GM19455 (cell line): ENCODE measurements at regions not wholly inside any gene's neighbourhood (a gene's known extent, or its start where the extent isn't known, plus 50 kb on each side); places are given as distances from the start of the nearest gene placed in this dataset.

ENCODE experiments used
- ATAC-seq: cut with Tn5 transposase; IDR thresholded peaks from one replicate; pipeline ENCODE4 v1.9.1; 2021; ENCODE audit not compliant: unreplicated experiment

- no peak for ATAC-seq
These were observed 144.0 kb downstream of the GLI2 start for GRCh38 chr2:120879431-120880295.

GRCh38 chr2:120880381-120880780, 144.7 kb downstream of the GLI2 start:
- no peak for ATAC-seq

- ATAC-seq: no peak
These were observed 146.5 kb downstream of the GLI2 start for GRCh38 chr2:120881981-120882788.

GRCh38 chr2:120883607-120884440, 148.2 kb downstream of the GLI2 start:
- no peak for ATAC-seq

GRCh38 chr2:120884472-120885290, 149.0 kb downstream of the GLI2 start:
- ATAC-seq: no peak

GRCh38 chr2:120885321-120885720, 149.7 kb downstream of the GLI2 start:
- no peak for ATAC-seq

- no peak for ATAC-seq
These were observed 150.1 kb downstream of the GLI2 start for GRCh38 chr2:120885749-120886148.

GRCh38 chr2:120886534-120887319, 151.1 kb downstream of the GLI2 start:
- no peak for ATAC-seq

- ATAC-seq: no peak
These were observed 151.6 kb downstream of the GLI2 start for GRCh38 chr2:120887320-120887697.

GRCh38 chr2:120887741-120888231, 152.1 kb downstream of the GLI2 start:
- ATAC-seq: no peak

- no peak for ATAC-seq
These were observed 153.2 kb downstream of the GLI2 start for GRCh38 chr2:120888851-120889250.

- no peak for ATAC-seq
These were observed 154.3 kb downstream of the GLI2 start for GRCh38 chr2:120889936-120890335.

GRCh38 chr2:120890566-120891360, 155.1 kb downstream of the GLI2 start:
- ATAC-seq: no peak

- no peak for ATAC-seq
These were observed 156.8 kb downstream of the GLI2 start for GRCh38 chr2:120892271-120892966.

- ATAC-seq: no peak
These were observed 157.4 kb downstream of the GLI2 start for GRCh38 chr2:120892967-120893667.

- ATAC-seq: no peak
These were observed 158.3 kb downstream of the GLI2 start for GRCh38 chr2:120893811-120894584.

- no peak for ATAC-seq
These were observed 159.3 kb downstream of the GLI2 start for GRCh38 chr2:120894966-120895365.
